H1 (cell line): ENCODE measurements at regions not wholly inside any gene's neighbourhood (a gene's known extent, or its start where the extent isn't known, plus 50 kb on each side); places are given as distances from the start of the nearest gene placed in this dataset.

Source experiments
- CTCF ChIA-PET: fragments of 300-600 bp; sonication (Branson Sonifier 250); formaldehyde crosslinking; loops from one replicate; lab custom pipeline; 2021; ENCODE audit not compliant: partially characterized antibody; lab: Charles Lee
- POLR2A ChIA-PET: fragments of 300-600 bp; sonication (Branson Sonifier 250); formaldehyde crosslinking; loops from one replicate; lab custom pipeline; 2021; ENCODE audit warnings: inconsistent platforms; ENCODE audit not compliant: partially characterized antibody; lab: Charles Lee
- DNase-seq, 2 experiments: peaks; one replicate each; pipeline versions ENCODE4 v3.0.0 to v3.0.0-alpha.2; 2010 to 2022; ENCODE audit warnings: low spot score in 2 of 2, low read depth in 1 of 2, mixed read lengths in 1 of 2
- FAIRE-seq: peaks from 2 replicates; lab custom pipeline; 2011; peaks lifted over from hg19 to GRCh38; lab: Jason Lieb, UNC
- H2AFZ ChIP-seq: 2 replicates; pipeline ENCODE4 v1.8.1; 2012; ENCODE audit warnings: low read length, inconsistent platforms
- H2AK5ac ChIP-seq: 2 replicates; pipeline ENCODE4 v1.6.1; 2013; ENCODE audit warnings: low read depth, low read length
- H2BK120ac ChIP-seq: replicated peaks from 2 replicates; pipeline ENCODE3; 2013; ENCODE audit warnings: low read depth, low read length, inconsistent platforms
- H2BK12ac ChIP-seq: 2 replicates; pipeline ENCODE4 v1.6.1; 2013; ENCODE audit warnings: low read depth, low read length
- H2BK15ac ChIP-seq: 2 replicates; pipeline ENCODE4 v1.6.1; 2013; ENCODE audit warnings: low read length
- H2BK20ac ChIP-seq: 2 replicates; pipeline ENCODE4 v1.6.1; 2013; ENCODE audit warnings: low read length
- H2BK5ac ChIP-seq: 2 replicates; pipeline ENCODE4 v1.6.1; 2013; ENCODE audit warnings: low read depth, low read length
- H3K14ac ChIP-seq: 2 replicates; pipeline ENCODE4 v1.6.1; 2013; ENCODE audit warnings: inconsistent platforms; ENCODE audit not compliant: insufficient read length
- H3K18ac ChIP-seq: 2 replicates; pipeline ENCODE4 v1.6.1; 2013; ENCODE audit warnings: low read length; ENCODE audit errors: extremely low read depth
- H3K23ac ChIP-seq: 2 replicates; pipeline ENCODE4 v1.6.1; 2013; ENCODE audit warnings: inconsistent platforms; ENCODE audit not compliant: insufficient read length
- H3K23me2 ChIP-seq: 2 replicates; pipeline ENCODE4 v1.6.1; 2013; ENCODE audit warnings: low read depth, low read length
- H3K27ac ChIP-seq: 2 replicates; pipeline ENCODE4 v1.6.1; 2011; ENCODE audit warnings: low read depth, low read length, inconsistent platforms
- H3K27me3 ChIP-seq, 4 experiments: replicated peaks in 1 of 4; 1 replicate in 1 of 4; 2 replicates in 3 of 4; pipeline versions ENCODE4 v1.6.1 to v1.8.1; 2011 to 2013; ENCODE audit warnings: low read length in 3 of 4, mild to moderate bottlenecking in 3 of 4, inconsistent platforms in 2 of 4, mixed read lengths in 2 of 4, moderate library complexity in 1 of 4; ENCODE audit not compliant: control insufficient read depth in 3 of 4, insufficient read depth in 3 of 4; ENCODE audit errors: extremely low read depth in 1 of 4
- H3K36me3 ChIP-seq, 4 experiments: 2 replicates each; pipeline versions ENCODE4 v1.6.1 to v1.8.1; 2011 to 2013; ENCODE audit warnings: mild to moderate bottlenecking in 4 of 4, low read length in 3 of 4, moderate library complexity in 2 of 4, control low read depth in 1 of 4, inconsistent platforms in 1 of 4; ENCODE audit not compliant: insufficient read depth in 4 of 4, control insufficient read depth in 2 of 4
- H3K4ac ChIP-seq: replicated peaks from 2 replicates; pipeline ENCODE3; 2013; ENCODE audit warnings: low read length, low read depth, mixed read lengths, inconsistent platforms; ENCODE audit not compliant: insufficient read length
- H3K4me1 ChIP-seq, 4 experiments: replicated peaks in 1 of 4; 1 replicate in 1 of 4; 2 replicates in 3 of 4; pipeline versions ENCODE4 v1.6.1 to v1.8.1; 2011 to 2013; ENCODE audit warnings: low read length in 3 of 4, inconsistent platforms in 2 of 4, mixed read lengths in 1 of 4; ENCODE audit not compliant: insufficient read depth in 4 of 4, control insufficient read depth in 3 of 4
- H3K4me2 ChIP-seq, 2 experiments: 2 replicates each; pipeline versions ENCODE4 v1.6.1 to v1.8.1; 2011 to 2013; ENCODE audit warnings: low read depth in 2 of 2, low read length in 2 of 2, control low read depth in 1 of 2, inconsistent platforms in 1 of 2, mild to moderate bottlenecking in 1 of 2; ENCODE audit not compliant: insufficient read depth in 1 of 2
- H3K4me3 ChIP-seq, 4 experiments: fragments of 200-600, 300-600 bp in 1 of 4; sonication (generic), shearing (Covaris generic), sonication (Bioruptor Twin) in 1 of 4; 2 replicates each; pipeline versions ENCODE4 v1.5.1 to v1.8.1; 2011 to 2016; ENCODE audit warnings: low read length in 4 of 4, low read depth in 3 of 4, control low read depth in 2 of 4, inconsistent platforms in 2 of 4, mild to moderate bottlenecking in 2 of 4, mixed read lengths in 1 of 4, moderate library complexity in 1 of 4; ENCODE audit not compliant: insufficient read depth in 2 of 4; ENCODE audit errors: extremely low read depth in 1 of 4
- H3K56ac ChIP-seq: replicated peaks from 2 replicates; pipeline ENCODE3; 2013; ENCODE audit warnings: low read depth, mild to moderate bottlenecking, mixed read lengths, low read length, inconsistent platforms; ENCODE audit not compliant: insufficient read length
- H3K79me1 ChIP-seq: 2 replicates; pipeline ENCODE4 v1.6.1; 2013; ENCODE audit warnings: low read depth, low read length, control low read depth
- H3K79me2 ChIP-seq, 2 experiments: 2 replicates each; pipeline versions ENCODE4 v1.6.1 to v1.8.1; 2012 to 2013; ENCODE audit warnings: low read length in 2 of 2, mild to moderate bottlenecking in 2 of 2, inconsistent platforms in 1 of 2; ENCODE audit not compliant: insufficient read depth in 2 of 2, control insufficient read depth in 1 of 2
- H3K9ac ChIP-seq, 4 experiments: replicated peaks in 1 of 4; 1 replicate in 1 of 4; 2 replicates in 3 of 4; pipeline versions ENCODE4 v1.6.1 to v1.8.1; 2011 to 2013; ENCODE audit warnings: low read depth in 3 of 4, low read length in 3 of 4, control low read depth in 2 of 4, mild to moderate bottlenecking in 2 of 4, moderate library complexity in 2 of 4, inconsistent platforms in 1 of 4; ENCODE audit errors: extremely low read depth in 1 of 4
- H3K9me3 ChIP-seq, 2 experiments: 2 replicates each; pipeline versions ENCODE4 v1.6.1 to v1.8.1; 2012 to 2013; ENCODE audit warnings: mild to moderate bottlenecking in 2 of 2, moderate library complexity in 2 of 2, control low read depth in 1 of 2, inconsistent platforms in 1 of 2, low read depth in 1 of 2, low read length in 1 of 2, mixed read lengths in 1 of 2; ENCODE audit not compliant: insufficient read depth in 2 of 2
- H4K20me1 ChIP-seq, 2 experiments: replicated peaks in 1 of 2; 2 replicates each; pipeline versions ENCODE3 to v1.8.1; 2011 to 2013; ENCODE audit warnings: inconsistent platforms in 2 of 2, low read length in 2 of 2, mild to moderate bottlenecking in 1 of 2; ENCODE audit not compliant: insufficient read depth in 2 of 2, control insufficient read depth in 1 of 2
- H4K5ac ChIP-seq: 2 replicates; pipeline ENCODE4 v1.6.1; 2013; ENCODE audit warnings: low read length, low read depth, mixed read lengths, inconsistent platforms; ENCODE audit not compliant: insufficient read length
- H4K8ac ChIP-seq: 2 replicates; pipeline ENCODE4 v1.8.0; 2013; ENCODE audit warnings: mild to moderate bottlenecking, moderate library complexity, low read length, inconsistent platforms; ENCODE audit not compliant: insufficient read depth; ENCODE audit errors: extremely low read depth
- H4K91ac ChIP-seq: replicated peaks from 2 replicates; pipeline ENCODE3; 2013; ENCODE audit warnings: low read length, mixed read lengths, inconsistent platforms; ENCODE audit not compliant: insufficient read length
- BCL11A ChIP-seq, 2 experiments: IDR thresholded peaks; one replicate each; pipeline ENCODE4 v1.6.1; 2011; ENCODE audit warnings: low read depth in 2 of 2, low read length in 2 of 2, mild to moderate bottlenecking in 2 of 2
- CBX5 ChIP-seq: fragments of 300-800, 300-1000 bp; sonication (generic); IDR thresholded peaks from 2 replicates; pipeline ENCODE4 v1.7.1; 2016; ENCODE audit warnings: antibody characterized with exemption, low read length, low read depth
- GTF2F1 ChIP-seq: IDR thresholded peaks from 2 replicates; pipeline ENCODE4 v1.6.1; 2012; ENCODE audit warnings: low read depth, low read length, improper control_type of control experiment, borderline replicate concordance
- HDAC6 ChIP-seq: IDR thresholded peaks from one replicate; pipeline ENCODE4 v1.7.1; 2012; ENCODE audit warnings: low read depth, mild to moderate bottlenecking, inconsistent platforms, low read length, moderate library complexity
- WGBS, 2 experiments: shearing (Covaris generic) in 1 of 2; methylation state at CpG; one replicate each; pipeline versions ENCODE4 v1.1.6 to v1.1.7; 2013 to 2015; ENCODE audit warnings: low lambda C conversion rate in 2 of 2, mixed read lengths in 2 of 2, inconsistent platforms in 1 of 2, low coverage in 1 of 2, missing lambda C conversion rate in 1 of 2; ENCODE audit not compliant: insufficient replicate concordance in 2 of 2, insufficient coverage in 1 of 2, insufficient read length in 1 of 2; ENCODE audit errors: extremely low coverage in 1 of 2, missing lambda C conversion rate in 1 of 2; 5-methylcytosine and 5-hydroxymethylcytosine counted together

GRCh38 chr9:124187311-124187710 lies 70.4 kb upstream of the NEK6 start:
- no peak overlapping the region for H2BK120ac ChIP-seq
- CTCF ChIA-PET, result interaction anchor here (1.0 to 2.2 kb wide), 2 partner anchors 10 to 60 kb away, joined by 3 to 7 read pairs; no protein-coding TSS in a partner anchor
- no peak for FAIRE-seq
- H4K91ac ChIP-seq, result no peak overlapping the region
- no peaks in the 10 kb centered on the region for H4K20me1 ChIP-seq
- no peak overlapping the region for H2AK5ac ChIP-seq
- H3K4me3 ChIP-seq, result no peak overlapping the region
- H3K9ac ChIP-seq, result no peak overlapping the region
- H3K36me3 ChIP-seq, result no peaks in the 10 kb centered on the region
- H3K9me3 ChIP-seq, result no peaks in the 10 kb centered on the region
- no peak overlapping the region for H3K4me2 ChIP-seq
- 64% methylated on average over 3 of the region's 3 CpGs; no CpG with 5 or more reads in 1 of the 2 experiments for WGBS, 2 experiments
- H3K27ac ChIP-seq, result no peak overlapping the region
- no peak overlapping the region for H3K23ac ChIP-seq
- H3K56ac ChIP-seq, result no peak overlapping the region
- H2BK5ac ChIP-seq, result 0 out of 2 replicates have a peak overlapping the region, but pooled peaks have one; percentile 35
- peak in 1 of 2 experiments; percentile 41 for DNase-seq
- H3K4ac ChIP-seq, result no peak overlapping the region
- H4K5ac ChIP-seq, result no peak overlapping the region
- H3K18ac ChIP-seq, result no peak overlapping the region
- POLR2A ChIA-PET, result interaction anchor here (1.2 kb wide), 1 partner anchor 25 kb away, joined by 3 read pairs; no protein-coding TSS in a partner anchor
- no peak overlapping the region for H2BK12ac ChIP-seq
- H2AFZ ChIP-seq, result no peak overlapping the region
- H3K14ac ChIP-seq, result no peak overlapping the region
- H2BK20ac ChIP-seq, result 0 out of 2 replicates have a peak overlapping the region, but pooled peaks have one; percentile 72
- H2BK15ac ChIP-seq, result peak overlapping the region; percentile 48; the same call in 1 of the 2 replicates
- no peaks in the 10 kb centered on the region for H3K79me1 ChIP-seq
- no peak overlapping the region for H4K8ac ChIP-seq
- H3K79me2 ChIP-seq, result no peaks in the 10 kb centered on the region
- no peaks in the 10 kb centered on the region for H3K27me3 ChIP-seq
- no peaks in the 10 kb centered on the region for H3K23me2 ChIP-seq
- 0 out of 7 replicates have a peak, but pooled peaks cover 0 to 3% (median 0%) of the 10 kb centered on the region in 4 experiments for H3K4me1 ChIP-seq
- TF ChIP-seq GTF2F1, result no peak
- TF ChIP-seq CBX5, result no peak
- TF ChIP-seq BCL11A (IDR thresholded peaks at IDR 0.05; ENCODE audit: low read depth in 2 of 2, low read length in 2 of 2), result no peak
- no peak for TF ChIP-seq HDAC6
